ENCODE measurements at regions not wholly inside any gene's neighbourhood (a gene's known extent, or its start where the extent isn't known, plus 50 kb on each side); places are given as distances from the start of the nearest gene placed in this dataset.

DNA sequence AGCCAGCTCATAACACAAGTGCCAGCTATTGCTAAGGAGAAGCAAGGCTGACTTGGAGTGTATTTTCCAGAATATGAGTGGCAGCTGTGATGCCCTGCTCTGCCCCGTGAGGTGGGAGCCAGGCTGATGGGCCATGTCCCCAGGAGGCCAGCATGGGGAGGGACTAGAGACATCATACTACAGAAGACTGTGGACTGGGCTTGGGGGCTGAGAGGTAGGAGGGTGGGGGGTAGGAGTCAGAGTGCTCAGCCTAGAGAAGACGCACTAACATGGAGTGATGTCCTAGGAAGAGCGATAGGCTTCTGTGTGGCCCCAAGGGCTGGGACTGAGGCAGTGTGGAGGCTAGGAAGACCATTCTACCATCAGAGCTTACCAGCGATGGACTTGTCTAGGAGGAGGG is 143.7 kb downstream of the WSCD1 start:
- DNase-seq (ENCODE audit: low read depth), result no peak

DNA sequence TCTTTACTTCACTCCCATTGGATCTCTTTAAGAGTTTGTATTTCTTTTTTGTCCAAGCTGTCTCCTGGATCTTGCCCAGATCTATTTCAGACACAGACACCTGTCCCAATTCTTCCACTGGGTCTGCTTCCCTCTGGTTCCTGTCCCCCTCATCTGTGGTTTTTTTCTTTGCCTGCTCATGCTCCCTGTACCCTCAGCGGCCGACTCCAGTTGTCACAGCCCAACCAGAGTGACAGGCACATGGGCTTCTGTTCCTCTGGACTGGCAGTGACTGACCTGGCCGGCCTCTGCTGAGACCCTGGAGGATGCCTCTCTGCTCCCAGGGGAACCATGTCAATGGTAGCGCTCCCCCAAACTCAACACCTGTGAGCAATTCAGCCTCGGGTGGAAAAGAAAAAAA is 142.6 kb downstream of the WSCD1 start:
- no peak for DNase-seq (ENCODE audit: low read depth)

DNA sequence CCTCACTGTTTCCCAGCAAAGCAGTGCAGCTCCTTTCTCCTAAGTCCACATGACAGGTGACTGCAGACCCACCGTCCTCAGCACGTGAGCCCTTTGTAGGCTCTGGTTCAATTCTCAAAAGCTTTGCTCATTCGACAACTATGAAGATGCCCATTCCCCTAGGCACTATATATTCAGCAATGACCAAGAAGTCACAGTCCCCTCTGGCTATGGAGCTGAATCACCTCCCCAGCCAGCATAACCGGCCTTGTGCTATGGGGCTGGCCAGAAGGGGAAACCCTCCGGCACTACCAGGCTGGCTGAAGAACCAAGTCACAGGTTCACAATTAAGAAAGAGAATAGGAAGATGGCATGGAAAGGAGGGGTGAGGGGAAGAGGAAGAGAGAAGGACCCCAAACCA is 139.7 kb downstream of the WSCD1 start:
- no peak for DNase-seq (ENCODE audit: low read depth)

GRCh38 chr17:6208608-6209180 is 138.5 kb downstream of the WSCD1 start:
- DNase-seq (ENCODE audit: low read depth), result no peak

DNA sequence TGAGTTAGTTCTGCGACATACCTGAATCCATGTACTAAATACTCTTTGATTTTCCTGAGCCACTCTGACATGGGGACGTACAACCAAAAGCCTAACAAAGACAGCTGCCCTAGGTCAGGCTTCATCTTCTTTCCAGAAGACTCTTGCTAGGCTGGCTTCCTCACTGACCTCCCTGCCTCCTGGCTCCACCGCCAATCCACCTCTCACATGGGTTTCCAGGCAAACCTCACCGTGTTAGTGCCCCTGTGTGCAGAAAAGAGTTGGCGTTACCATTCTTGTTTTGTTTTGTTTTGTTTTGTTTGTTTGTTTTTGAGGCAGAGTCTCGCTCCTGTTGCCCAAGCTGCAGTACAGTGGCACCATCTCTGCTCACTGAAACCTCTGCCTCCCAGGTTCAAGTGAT is 135.3 kb downstream of the WSCD1 start:
- no peak for DNase-seq (ENCODE audit: low read depth)

DNA sequence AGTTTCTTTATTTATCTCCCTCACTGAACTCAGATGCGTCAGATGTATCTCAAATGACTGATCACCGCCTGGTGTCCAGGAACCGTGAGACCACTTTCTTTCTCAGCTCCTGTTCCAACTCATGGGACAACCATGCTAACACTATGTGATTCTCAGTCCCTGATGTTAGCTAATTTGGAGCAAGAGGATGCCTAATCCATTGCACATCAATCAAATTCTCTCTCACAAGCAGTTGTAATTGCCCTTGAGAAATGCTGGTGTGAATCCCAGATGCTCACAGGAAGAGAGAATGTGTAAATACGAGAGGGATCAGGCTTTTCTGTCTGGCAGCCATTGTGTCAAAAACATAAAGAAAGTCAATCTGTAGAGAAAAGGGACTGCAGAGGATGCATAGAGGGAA is 134.9 kb downstream of the WSCD1 start:
- no peak for DNase-seq (ENCODE audit: low read depth)

DNA sequence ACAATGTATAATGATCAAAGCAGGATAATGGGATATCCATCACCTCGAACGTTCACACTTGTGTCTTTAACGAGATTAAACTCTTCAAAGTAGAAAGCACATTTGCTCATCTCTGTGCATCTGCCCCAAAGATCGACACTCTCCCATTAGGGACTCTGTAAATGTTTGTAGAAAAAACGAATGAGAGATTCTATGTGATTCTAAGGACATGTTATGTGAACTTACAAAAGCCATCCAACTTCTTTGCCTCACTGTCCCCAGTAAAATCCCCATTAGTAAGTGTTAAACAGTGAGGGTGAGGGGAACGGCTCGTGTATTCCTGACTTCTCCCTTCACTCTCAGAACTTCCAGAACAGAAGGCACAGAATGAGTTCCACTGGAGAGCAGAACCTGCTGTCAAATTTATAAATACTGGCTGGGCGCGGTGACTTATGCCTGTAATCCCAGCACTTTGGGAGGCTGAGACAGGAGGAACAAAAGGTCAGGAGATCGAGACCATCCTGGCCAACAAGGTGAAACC is 134.1 kb downstream of the WSCD1 start:
- no peak for DNase-seq (ENCODE audit: low read depth)

DNA sequence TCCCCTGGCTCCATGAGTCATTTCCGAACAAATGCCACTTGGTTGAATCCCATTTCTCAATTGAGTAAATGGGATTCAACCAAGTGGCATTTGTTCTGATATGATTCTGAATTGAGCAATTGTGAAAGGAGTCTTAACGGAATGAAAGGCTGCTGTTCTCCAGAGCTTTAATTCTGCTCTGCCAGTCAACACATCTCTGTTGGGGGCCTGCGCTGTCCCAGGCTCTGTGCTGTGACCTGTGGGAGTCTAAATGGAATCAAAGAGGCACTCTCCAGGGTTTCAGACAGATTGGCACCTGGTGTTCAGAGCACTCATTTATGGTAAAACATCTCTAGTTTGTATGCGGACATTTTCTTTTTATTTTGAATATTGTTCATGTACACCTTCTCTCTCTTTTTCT is 126.2 kb downstream of the WSCD1 start:
- DNase-seq (ENCODE audit: low read depth), result no peak

DNA sequence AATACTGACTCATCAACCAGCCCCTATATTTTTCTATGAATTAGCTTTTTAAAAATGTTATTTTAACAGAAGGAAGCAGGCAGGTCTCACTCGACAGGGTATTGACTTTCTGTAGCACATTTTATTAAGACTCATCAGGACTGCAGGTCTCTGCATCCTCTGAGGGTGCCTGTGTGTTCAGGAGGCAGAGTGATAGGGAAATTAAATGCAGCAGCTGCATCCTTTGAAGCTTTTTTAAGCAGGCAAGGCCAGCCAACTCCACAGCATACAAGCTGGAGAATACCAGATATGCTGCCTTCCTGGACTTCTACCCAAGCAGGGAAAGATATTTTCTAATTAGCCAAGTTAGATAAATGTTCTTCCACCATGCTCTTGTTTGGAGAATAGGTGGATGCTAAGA is 124.9 kb downstream of the WSCD1 start:
- DNase-seq (ENCODE audit: low read depth), result no peak

DNA sequence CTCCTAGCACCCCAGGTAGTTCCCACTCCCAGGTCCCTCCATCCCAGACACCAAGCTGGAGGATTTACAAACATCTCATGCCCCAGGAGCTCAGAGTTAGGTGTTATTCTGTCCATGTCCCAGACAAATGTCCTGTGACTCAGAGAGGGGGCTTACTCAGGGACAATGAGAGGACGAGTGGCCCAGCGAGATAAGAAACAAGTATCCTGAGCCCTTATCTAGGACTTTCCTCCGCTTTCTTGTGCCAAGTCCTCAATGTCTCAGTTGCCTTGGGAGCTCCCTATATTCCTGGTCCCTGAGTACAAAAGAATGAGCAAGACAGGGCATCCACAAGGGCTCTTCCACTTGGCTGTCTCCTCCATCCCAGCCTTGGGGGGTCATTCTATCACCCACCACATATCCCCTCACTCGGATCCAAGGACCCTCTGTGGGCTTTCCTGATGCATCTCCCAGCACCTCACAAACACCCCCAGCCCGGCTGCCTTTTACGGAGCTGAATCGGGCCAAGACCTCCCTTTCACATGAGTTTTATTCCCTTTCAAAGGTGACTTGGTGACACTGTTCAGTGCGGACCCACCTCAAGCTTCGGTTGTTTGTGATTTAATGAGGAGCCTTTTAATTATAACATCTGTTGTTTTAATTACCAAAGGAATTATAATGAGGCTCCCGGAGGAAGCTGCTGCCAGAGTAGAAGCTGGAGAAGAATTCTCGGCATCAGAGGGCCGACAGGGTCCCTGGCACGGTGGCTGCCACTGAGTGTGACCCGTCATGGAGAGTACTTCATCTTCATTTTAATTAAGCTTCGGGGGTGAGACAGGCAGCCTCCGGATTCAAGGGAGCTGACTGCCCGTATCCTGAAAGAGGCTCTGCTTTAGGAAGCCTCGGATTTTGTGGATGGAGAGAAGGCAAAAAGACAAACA is 121.5 kb downstream of the WSCD1 start:
- DNase-seq (ENCODE audit: low read depth), result no peak

GRCh38 chr17:6187836-6188235 is 117.7 kb downstream of the WSCD1 start:
- DNase-seq (ENCODE audit: low read depth), result peak; percentile 5

- no peak for DNase-seq (ENCODE audit: low read depth)
Measured at GRCh38 chr17:6186998-6187397, 116.8 kb downstream of the WSCD1 start.

DNA sequence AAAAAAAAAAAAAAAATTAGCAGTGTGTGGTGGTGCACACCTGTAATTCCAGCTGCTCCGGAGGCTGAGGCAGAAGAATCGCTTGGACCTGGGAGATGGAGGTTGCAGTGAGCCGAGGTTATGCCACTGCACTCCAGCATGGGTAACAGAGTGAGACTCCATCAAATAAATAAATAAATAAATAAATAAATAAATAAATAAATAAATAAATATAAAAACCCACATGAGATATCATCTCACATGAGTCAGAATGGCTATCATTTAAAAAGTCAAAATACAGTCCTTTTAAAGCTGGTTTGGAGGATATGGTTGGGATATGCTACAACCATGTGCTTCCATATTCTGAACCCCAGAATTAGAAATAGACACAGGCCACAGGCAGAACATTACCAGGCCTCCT is 114.3 kb downstream of the WSCD1 start:
- no peak for DNase-seq (ENCODE audit: low read depth)

- DNase-seq (ENCODE audit: low read depth), result no peak
Measured at GRCh38 chr17:6179017-6179416, 108.8 kb downstream of the WSCD1 start.

DNA sequence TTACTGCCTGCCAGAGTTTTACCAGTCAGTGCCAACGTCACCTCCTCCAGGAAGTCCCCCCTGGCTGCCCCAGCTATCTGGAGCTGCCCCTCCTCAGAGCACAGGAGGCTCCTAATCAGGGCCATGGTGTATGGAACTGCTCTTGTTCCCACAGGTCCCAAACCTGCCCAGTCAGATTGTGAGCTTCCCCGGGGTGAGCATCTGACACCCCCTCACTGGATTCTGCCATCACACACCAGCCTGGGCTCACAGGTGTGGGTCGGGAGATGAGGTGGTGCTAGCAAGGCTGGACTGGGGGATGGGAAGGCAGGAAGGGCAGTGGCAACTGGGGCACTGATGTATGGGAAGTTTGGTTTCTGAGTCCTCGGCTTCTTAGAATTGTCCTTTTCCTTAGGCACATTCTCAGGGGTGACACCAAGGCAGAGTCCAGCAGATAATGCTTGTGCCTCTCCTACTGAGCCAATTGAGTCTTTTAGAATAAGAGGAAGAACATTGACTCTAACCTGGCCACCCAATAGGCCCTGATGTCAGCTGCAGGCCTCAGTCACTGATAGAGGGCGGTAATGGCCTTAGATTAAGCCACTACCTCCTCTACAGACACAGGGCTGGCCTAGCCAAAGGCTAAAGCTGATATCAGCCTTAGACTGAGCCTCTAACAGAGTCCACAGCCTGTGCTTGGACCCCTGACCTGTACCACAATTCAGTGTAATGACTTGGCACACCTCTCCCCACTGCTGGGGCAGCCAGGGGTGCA is 107.9 kb downstream of the WSCD1 start:
- no peak for DNase-seq (ENCODE audit: low read depth)

Measured in RPMI7951 (cell line).